BLaER1 (cell line): ENCODE measurements at regions not wholly inside any gene's neighbourhood (a gene's known extent, or its start where the extent isn't known, plus 50 kb on each side); places are given as distances from the start of the nearest gene placed in this dataset.
"Not testable (repeated sequence)": the region's sequence is repeated elsewhere in the genome, so short reads cannot be mapped to it uniquely, and the experiment has no call there.

ENCODE experiments used
- H3K27ac ChIP-seq: shearing (Covaris generic); formaldehyde crosslinking; 2 replicates; pipeline ENCODE4 v1.8.1; 2022
- H3K27me3 ChIP-seq: shearing (Covaris generic); formaldehyde crosslinking; 2 replicates; pipeline ENCODE4 v1.8.1; 2022
- H3K36me3 ChIP-seq: shearing (Covaris generic); formaldehyde crosslinking; 2 replicates; pipeline ENCODE4 v1.8.1; 2022
- H3K4me1 ChIP-seq: shearing (Covaris generic); formaldehyde crosslinking; 2 replicates; pipeline ENCODE4 v1.8.1; 2022
- H3K4me2 ChIP-seq: shearing (Covaris generic); formaldehyde crosslinking; 2 replicates; pipeline ENCODE4 v1.8.1; 2022
- H3K4me3 ChIP-seq: shearing (Covaris generic); formaldehyde crosslinking; 2 replicates; pipeline ENCODE4 v1.8.1; 2022
- H3K9ac ChIP-seq: shearing (Covaris generic); formaldehyde crosslinking; 2 replicates; pipeline ENCODE4 v1.8.1; 2022
- H3K9me3 ChIP-seq: shearing (Covaris generic); formaldehyde crosslinking; 2 replicates; pipeline ENCODE4 v1.8.1; 2022
- H4K20me1 ChIP-seq: shearing (Covaris generic); formaldehyde crosslinking; 2 replicates; pipeline ENCODE4 v1.8.1; 2022
- Cebpa-rat ChIP-seq: shearing (Covaris generic); IDR thresholded peaks from 2 replicates; pipeline ENCODE4 v1.8.1; 2022

DNA sequence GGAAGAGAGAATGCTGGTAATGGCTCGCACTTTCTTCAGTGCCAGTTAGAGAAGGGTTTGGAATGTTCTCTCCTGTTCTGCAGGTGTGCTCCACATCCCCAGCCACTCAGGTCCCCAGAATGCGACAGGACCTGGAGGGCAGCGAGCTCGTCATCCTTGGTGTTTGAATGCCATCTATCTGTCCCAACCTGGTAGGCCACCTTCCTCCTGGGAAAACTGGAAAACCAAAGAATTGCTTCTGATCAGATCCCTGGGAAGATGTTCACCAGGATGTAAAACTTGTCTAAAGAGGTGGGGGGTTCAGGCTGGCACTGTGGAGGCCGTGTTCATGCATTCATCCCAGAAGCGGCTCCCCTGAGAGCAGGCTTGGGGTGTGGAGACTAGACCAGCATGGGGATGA is 379.5 kb downstream of the GLRX3 start:
- no peaks in the 10 kb centered on the region for H3K27me3 ChIP-seq
- H3K27ac ChIP-seq = no peak overlapping the region
- H3K4me2 ChIP-seq = no peak overlapping the region
- H4K20me1 ChIP-seq = no peaks in the 10 kb centered on the region
- TF ChIP-seq Cebpa-rat = no peak
- H3K9ac ChIP-seq = no peak overlapping the region
- H3K36me3 ChIP-seq = no peaks in the 10 kb centered on the region
- peaks cover 20% of the 10 kb centered on the region for H3K9me3 ChIP-seq
- peaks cover 19% of the 10 kb centered on the region for H3K4me1 ChIP-seq
- H3K4me3 ChIP-seq = no peak overlapping the region

DNA sequence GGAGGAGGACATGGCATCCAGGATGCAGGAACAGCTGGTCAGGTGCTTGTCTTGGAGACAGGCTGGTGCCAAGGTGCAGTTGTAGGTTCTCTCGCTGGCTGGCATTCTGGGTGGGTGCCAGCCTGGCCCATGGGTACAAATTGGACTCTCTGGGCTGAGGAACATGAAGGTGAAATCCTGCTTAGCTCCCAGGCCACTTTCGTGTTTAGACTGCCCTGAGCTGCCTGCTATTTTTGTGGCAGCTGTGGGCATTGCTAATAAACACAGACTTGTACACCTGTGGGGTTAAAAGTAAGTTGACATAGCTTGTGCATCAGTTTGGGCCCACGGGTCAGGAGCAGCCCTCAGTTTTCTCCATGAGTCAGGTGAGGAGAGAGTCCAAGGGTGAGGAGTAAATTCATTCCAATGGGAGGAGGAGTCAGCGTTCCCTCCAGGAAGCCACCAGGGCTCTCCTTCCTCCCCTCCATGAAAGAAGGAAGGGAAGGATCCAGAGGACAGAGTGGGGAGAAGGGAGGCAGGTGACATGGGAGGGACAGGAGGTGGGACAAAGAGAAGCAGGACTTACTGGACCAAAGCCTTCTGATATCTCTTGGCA is 380.0 kb downstream of the GLRX3 start:
- H3K9ac ChIP-seq = no peak overlapping the region
- H3K4me3 ChIP-seq = no peak overlapping the region
- H3K9me3 ChIP-seq = peaks cover 20% of the 10 kb centered on the region
- no peaks in the 10 kb centered on the region for H3K36me3 ChIP-seq
- TF ChIP-seq Cebpa-rat = no peak
- H3K4me2 ChIP-seq = no peak overlapping the region
- H3K27me3 ChIP-seq = no peaks in the 10 kb centered on the region
- peaks cover 14% of the 10 kb centered on the region for H3K4me1 ChIP-seq
- H3K27ac ChIP-seq = no peak overlapping the region
- no peaks in the 10 kb centered on the region for H4K20me1 ChIP-seq

DNA sequence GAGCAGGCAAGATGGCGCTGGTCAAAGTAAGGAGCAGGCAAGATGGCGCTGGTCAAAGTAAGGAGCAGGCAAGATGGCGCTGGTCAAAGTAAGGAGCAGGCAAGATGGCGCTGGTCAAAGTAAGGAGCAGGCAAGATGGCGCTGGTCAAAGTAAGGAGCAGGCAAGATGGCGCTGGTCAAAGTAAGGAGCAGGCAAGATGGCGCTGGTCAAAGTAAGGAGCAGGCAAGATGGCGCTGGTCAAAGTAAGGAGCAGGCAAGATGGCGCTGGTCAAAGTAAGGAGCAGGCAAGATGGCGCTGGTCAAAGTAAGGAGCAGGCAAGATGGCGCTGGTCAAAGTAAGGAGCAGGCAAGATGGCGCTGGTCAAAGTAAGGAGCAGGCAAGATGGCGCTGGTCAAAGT is 382.7 kb downstream of the GLRX3 start:
- not testable (repeated sequence) for H3K4me1 ChIP-seq, H3K4me3 ChIP-seq, H3K27ac ChIP-seq, H3K36me3 ChIP-seq, H3K9ac ChIP-seq, H3K27me3 ChIP-seq, H4K20me1 ChIP-seq, H3K4me2 ChIP-seq
- peaks cover 20% of the 10 kb centered on the region for H3K9me3 ChIP-seq

DNA sequence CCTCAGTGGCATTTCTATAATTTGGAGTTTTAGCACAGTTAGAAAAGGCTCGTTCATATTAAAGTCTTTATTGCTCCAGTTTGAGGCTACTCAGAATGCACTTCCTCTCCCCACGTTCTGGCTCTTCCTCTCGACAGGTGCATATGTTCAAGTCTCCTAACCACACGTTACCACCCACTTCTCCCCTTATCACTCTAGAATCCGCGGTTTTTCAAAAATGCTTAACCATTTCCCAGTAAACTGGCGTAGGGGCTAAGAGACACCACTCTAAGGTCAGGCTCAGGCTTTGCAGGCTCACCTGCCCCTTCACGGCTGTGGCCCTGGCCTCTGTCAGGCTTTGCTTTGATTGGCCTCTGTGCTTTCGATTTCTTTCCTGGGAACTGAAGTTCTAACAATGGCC is 383.6 kb downstream of the GLRX3 start:
- H3K4me2 ChIP-seq = no peak overlapping the region
- H4K20me1 ChIP-seq = no peaks in the 10 kb centered on the region
- no peak overlapping the region for H3K9ac ChIP-seq

DNA sequence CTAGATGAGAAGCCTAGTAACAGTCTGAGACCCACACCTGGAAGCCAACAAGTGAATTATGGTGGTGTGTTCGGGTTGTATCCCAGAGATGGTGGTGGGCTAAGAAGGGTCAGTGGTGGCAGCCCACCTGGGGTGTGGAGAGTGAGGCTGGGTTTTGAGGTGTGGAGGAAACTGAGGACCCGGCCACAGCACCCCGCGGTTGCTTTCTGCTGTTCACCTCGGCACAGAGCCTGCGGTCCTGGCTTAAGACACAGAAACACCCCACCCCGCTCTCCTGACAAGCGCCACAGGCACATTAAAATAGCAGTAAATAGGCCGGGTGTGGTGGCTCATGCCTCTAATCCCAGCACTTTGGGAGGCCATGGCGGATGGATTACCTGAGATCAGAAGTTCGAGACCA is 395.1 kb downstream of the GLRX3 start:
- Histone ChIP-seq H3K9ac (no peak overlapping the region), H3K4me2 (no peak overlapping the region), H3K9me3 (peaks cover 4% of the 10 kb centered on the region; the same call in 1 of the 2 replicates), H3K36me3 (no peaks in the 10 kb centered on the region), H4K20me1 (no peaks in the 10 kb centered on the region), H3K27ac (no peak overlapping the region), H3K27me3 (no peaks in the 10 kb centered on the region), H3K4me1 (no peaks in the 10 kb centered on the region), H3K4me3 (no peak overlapping the region)
- TF ChIP-seq Cebpa-rat = no peak

More for the DNA sequence above, 383.6 kb downstream of the GLRX3 start:
- H3K4me3 ChIP-seq = no peak overlapping the region
- H3K4me1 ChIP-seq = peaks cover 9% of the 10 kb centered on the region
- no peaks in the 10 kb centered on the region for H3K36me3 ChIP-seq
- H3K27me3 ChIP-seq = no peaks in the 10 kb centered on the region
- no peak for TF ChIP-seq Cebpa-rat
- H3K9me3 ChIP-seq = peaks cover 20% of the 10 kb centered on the region
- no peak overlapping the region for H3K27ac ChIP-seq

DNA sequence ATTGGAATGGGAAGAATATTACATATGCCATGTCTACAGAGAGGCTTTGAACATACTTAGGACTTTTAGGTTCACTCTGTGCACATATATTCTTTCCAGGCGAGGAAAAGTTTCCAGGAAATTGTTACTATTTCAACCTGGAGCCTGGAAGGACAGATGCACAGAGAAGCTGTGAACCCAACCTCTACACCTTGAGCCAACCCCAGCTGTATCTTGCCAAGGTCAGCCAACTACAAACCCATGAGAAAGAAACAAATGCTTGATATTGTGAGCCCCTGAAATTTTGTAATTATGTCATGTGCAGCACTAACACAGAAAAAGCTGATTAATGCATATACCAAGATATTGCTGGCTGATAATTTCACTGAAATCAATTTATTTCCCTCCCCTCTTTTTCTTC is 404.9 kb downstream of the GLRX3 start:
- TF ChIP-seq Cebpa-rat = no peak

DNA sequence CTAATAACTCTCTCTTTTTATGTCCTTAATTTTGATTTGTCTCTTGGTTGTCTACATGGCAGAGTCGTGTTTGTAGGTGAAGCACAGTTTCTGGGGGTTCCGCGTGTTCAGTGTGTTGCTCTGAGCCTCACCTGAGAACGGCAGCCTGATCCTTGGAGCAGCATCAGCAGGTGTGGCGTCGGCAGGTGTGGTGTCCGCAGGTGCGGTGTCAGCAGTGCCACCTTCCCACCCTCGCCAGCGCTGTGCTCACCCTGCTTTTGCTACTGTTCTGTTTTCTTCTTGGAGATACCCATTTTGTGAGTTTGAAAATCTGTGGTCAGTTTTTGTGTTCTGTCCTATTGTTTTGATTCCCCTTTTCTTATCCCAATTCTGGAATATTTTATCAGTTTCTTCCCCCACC is 406.6 kb downstream of the GLRX3 start:
- no peak overlapping the region for H3K4me3 ChIP-seq
- no peak overlapping the region for H3K4me2 ChIP-seq
- no peak overlapping the region for H3K9ac ChIP-seq
- no peaks in the 10 kb centered on the region for H4K20me1 ChIP-seq
- H3K9me3 ChIP-seq = peaks cover 13% of the 10 kb centered on the region
- no peak for TF ChIP-seq Cebpa-rat
- H3K27ac ChIP-seq = no peak overlapping the region
- no peaks in the 10 kb centered on the region for H3K36me3 ChIP-seq
- H3K27me3 ChIP-seq = no peaks in the 10 kb centered on the region
- peaks cover 9% of the 10 kb centered on the region for H3K4me1 ChIP-seq

More for the DNA sequence above, 404.9 kb downstream of the GLRX3 start:
- no peaks in the 10 kb centered on the region for H3K36me3 ChIP-seq
- H3K9me3 ChIP-seq = peaks cover 21% of the 10 kb centered on the region
- H4K20me1 ChIP-seq = no peaks in the 10 kb centered on the region
- no peak overlapping the region for H3K27ac ChIP-seq
- H3K9ac ChIP-seq = no peak overlapping the region
- no peaks in the 10 kb centered on the region for H3K27me3 ChIP-seq
- H3K4me1 ChIP-seq = no peaks in the 10 kb centered on the region; the same call in 1 of the 2 replicates
- no peak overlapping the region for H3K4me3 ChIP-seq
- H3K4me2 ChIP-seq = no peak overlapping the region

DNA sequence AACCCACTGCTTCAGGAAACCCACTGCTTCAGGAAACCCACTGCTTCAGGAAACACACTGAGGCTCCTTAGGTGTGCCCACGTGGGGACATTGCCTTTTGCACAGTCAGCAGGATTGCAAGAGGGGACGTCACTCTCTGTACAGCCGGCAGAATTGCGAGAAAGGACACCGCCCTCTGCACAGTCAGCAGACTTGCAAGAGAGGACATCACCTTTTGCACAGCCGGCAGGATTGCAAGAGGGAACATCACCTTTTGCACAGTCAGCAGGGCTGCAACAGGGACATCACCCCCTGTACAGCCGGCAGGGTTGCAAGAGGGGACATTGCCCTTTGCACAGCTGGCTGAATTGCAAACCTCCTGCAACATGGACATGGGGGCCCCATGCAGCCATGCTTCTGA is 407.6 kb downstream of the GLRX3 start:
- H3K4me1 ChIP-seq = peaks cover 19% of the 10 kb centered on the region
- no peaks in the 10 kb centered on the region for H3K36me3 ChIP-seq
- H3K9ac ChIP-seq = no peak overlapping the region
- no peak overlapping the region for H3K4me2 ChIP-seq
- H4K20me1 ChIP-seq = no peaks in the 10 kb centered on the region
- H3K27ac ChIP-seq = no peak overlapping the region
- no peak overlapping the region for H3K4me3 ChIP-seq
- no peaks in the 10 kb centered on the region for H3K27me3 ChIP-seq
- no peak for TF ChIP-seq Cebpa-rat
- peaks cover 13% of the 10 kb centered on the region for H3K9me3 ChIP-seq

DNA sequence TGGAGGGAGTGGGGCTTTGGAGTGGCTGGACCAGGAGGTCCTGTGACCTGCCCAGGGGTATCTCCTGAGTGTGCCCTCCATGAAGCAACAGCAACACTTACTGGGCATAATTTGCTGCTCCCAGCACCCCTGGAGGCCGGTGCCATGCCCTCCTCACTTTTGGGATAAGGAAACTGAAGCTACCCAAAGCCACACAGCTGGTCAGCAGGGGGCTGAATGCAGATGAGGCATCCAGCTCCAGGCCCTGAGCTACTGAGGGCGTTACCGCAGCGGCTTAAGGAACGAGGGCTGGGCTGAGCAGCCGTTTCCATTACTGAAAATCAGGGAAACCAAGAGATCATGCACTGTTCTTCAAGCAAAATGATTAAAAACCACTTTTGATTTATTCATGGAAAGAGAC is 408.9 kb downstream of the GLRX3 start:
- H3K36me3 ChIP-seq = no peaks in the 10 kb centered on the region
- H3K27me3 ChIP-seq = no peaks in the 10 kb centered on the region
- H3K9ac ChIP-seq = no peak overlapping the region
- TF ChIP-seq Cebpa-rat = no peak
- no peak overlapping the region for H3K4me3 ChIP-seq
- no peak overlapping the region for H3K27ac ChIP-seq
- no peaks in the 10 kb centered on the region for H4K20me1 ChIP-seq
- peaks cover 21% of the 10 kb centered on the region for H3K4me1 ChIP-seq
- H3K9me3 ChIP-seq = peaks cover 13% of the 10 kb centered on the region
- no peak overlapping the region for H3K4me2 ChIP-seq

DNA sequence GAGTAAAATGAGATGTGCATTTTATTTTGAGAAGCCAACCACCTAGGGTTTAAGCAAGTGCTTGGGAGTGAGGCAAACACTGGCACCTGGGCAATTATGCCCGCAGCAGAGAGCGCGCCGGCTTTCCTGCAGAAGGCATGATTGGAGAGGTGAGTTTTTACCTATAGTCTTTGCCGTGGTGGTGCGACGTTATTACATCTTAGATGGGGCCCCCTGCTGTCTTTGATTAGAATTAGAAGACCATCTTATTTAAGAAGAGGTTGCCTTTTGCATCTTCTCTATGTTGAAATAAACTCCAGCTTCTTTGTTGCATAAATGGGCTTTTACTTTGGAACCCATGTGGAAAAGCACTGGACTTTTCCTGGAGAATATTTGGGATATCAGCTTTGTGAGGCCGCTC is 409.5 kb downstream of the GLRX3 start:
- Histone ChIP-seq H3K4me3 (no peak overlapping the region), H3K27me3 (no peaks in the 10 kb centered on the region), H4K20me1 (no peaks in the 10 kb centered on the region), H3K9ac (no peak overlapping the region), H3K4me2 (no peak overlapping the region), H3K36me3 (no peaks in the 10 kb centered on the region), H3K4me1 (peaks cover 26% of the 10 kb centered on the region), H3K9me3 (peaks cover 13% of the 10 kb centered on the region), H3K27ac (no peak overlapping the region)
- no peak for TF ChIP-seq Cebpa-rat

DNA sequence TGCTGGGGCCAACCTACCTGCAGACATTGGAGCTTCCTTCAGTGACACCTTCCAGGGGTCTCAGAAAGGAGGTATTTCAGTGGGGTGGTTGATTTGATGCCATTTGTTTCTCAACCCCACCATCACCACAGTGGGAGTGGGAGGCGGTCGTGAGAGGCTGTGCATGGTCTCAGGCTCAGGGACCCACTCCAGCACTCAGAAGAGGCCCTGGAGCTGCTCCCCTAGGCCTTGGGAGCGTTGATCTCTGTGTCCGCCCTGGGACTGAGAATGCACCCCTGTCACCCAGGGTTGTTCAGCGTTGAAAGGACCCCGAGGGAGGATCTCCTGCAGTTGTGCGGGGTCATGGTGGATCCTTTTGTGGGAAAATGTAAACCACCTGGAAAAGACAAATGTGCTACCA is 410.6 kb downstream of the GLRX3 start:
- no peaks in the 10 kb centered on the region for H3K27me3 ChIP-seq
- H3K9ac ChIP-seq = no peak overlapping the region
- TF ChIP-seq Cebpa-rat = no peak
- no peaks in the 10 kb centered on the region for H3K36me3 ChIP-seq
- H3K9me3 ChIP-seq = peaks cover 13% of the 10 kb centered on the region
- H3K4me1 ChIP-seq = peaks cover 34% of the 10 kb centered on the region
- H3K27ac ChIP-seq = no peak overlapping the region
- H4K20me1 ChIP-seq = no peaks in the 10 kb centered on the region
- H3K4me2 ChIP-seq = 0 out of 2 replicates have a peak overlapping the region, but pooled peaks have one; percentile 59
- H3K4me3 ChIP-seq = no peak overlapping the region
